ENCODE measurements at regions not wholly inside any gene's neighbourhood (a gene's known extent, or its start where the extent isn't known, plus 50 kb on each side); places are given as distances from the start of the nearest gene placed in this dataset.

DNA sequence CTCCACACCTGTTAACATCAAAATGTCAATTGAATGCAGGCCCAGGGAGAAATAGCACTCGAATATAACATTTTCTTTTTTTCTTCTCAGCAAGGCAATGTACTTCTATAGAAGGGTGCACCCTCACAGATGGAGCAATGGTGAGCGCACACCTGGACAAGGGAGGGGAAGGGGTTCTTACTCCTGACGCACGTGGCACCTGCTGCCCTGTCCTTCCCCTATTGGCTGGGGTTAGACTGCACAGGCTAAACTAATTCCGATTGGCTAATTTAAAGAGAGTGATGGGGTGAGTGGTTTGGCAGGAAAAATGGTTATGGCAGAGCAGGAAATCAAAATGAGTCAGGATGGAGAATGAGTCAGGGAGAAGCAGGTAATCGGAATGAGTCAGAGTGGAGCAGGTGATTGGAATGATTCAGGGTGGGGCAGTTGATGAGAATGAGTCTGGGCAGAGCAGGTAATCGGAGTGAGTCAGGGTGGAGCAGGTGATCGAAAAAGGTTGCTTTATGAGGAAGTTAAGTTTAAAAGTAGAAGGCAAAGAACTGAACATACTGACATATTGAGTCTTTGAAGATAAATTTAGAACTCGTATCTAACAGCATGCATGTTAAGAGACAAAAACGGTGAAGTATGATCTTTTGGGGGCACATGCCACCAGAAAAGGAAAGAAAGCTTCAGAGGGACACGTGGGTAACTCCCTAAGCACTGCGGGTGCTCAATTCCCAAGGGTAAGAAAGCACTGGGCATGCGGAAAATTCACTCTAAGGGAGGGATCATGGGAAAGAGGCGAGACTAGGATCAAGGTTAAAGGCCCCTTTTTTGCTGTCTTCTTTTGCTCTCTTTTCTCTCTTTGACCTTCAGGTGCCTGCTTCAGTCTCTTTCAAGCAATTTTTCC lies 72.9 kb upstream of the GALNT15 start:
- Histone ChIP-seq H3K4me3 (replicated peaks in 1 of 3; ENCODE audit: low read depth in 2 of 3, low read length in 3 of 3) (no peak overlapping the region), H3K36me3 (replicated peaks in 1 of 2; ENCODE audit: control insufficient read depth in 1 of 2, insufficient read depth in 2 of 2, low read length in 2 of 2) (no peaks in the 10 kb centered on the region), H3K27me3 (ENCODE audit: control insufficient read depth in 2 of 2, insufficient read depth in 2 of 2, low read length in 2 of 2) (no peaks in the 10 kb centered on the region), H3K4me2 (replicated peaks; ENCODE audit: extremely low read depth, low read length, poor library complexity, severe bottlenecking) (no peak overlapping the region), H4K20me1 (ENCODE audit: insufficient read depth, low read length) (no peaks in the 10 kb centered on the region), H3K27ac (ENCODE audit: low read depth in 1 of 2, low read length in 2 of 2) (no peak overlapping the region), H3K4me1 (ENCODE audit: control insufficient read depth in 1 of 2, insufficient read depth in 2 of 2, low read length in 2 of 2) (no peaks in the 10 kb centered on the region), H2AFZ (ENCODE audit: insufficient read depth, low read depth, low read length, poor library complexity, severe bottlenecking) (no peak overlapping the region), H3K79me2 (ENCODE audit: insufficient read depth, low read length) (no peaks in the 10 kb centered on the region), H3K9me3 (replicated peaks in 1 of 2; ENCODE audit: control insufficient read depth in 1 of 2, insufficient read depth in 1 of 2, low read length in 2 of 2) (no peaks in the 10 kb centered on the region), H3K9ac (ENCODE audit: insufficient read depth, low read length, poor library complexity, severe bottlenecking) (no peak overlapping the region)
- Mint-ChIP-seq H3K4me1 (no peaks in the 10 kb centered on the region), H3K4me3 (no peak overlapping the region), H3K36me3 (no peaks in the 10 kb centered on the region), H3K9me3 (peaks cover 0 to 12% (median 5%) of the 10 kb centered on the region in 7 donors), H3K27me3 (ENCODE audit: low read depth in 3 of 3) (peaks cover 0 to 2% (median 0%) of the 10 kb centered on the region in 3 donors), H3K27ac (no peak overlapping the region)
- TF ChIP-seq, protein P1, sequence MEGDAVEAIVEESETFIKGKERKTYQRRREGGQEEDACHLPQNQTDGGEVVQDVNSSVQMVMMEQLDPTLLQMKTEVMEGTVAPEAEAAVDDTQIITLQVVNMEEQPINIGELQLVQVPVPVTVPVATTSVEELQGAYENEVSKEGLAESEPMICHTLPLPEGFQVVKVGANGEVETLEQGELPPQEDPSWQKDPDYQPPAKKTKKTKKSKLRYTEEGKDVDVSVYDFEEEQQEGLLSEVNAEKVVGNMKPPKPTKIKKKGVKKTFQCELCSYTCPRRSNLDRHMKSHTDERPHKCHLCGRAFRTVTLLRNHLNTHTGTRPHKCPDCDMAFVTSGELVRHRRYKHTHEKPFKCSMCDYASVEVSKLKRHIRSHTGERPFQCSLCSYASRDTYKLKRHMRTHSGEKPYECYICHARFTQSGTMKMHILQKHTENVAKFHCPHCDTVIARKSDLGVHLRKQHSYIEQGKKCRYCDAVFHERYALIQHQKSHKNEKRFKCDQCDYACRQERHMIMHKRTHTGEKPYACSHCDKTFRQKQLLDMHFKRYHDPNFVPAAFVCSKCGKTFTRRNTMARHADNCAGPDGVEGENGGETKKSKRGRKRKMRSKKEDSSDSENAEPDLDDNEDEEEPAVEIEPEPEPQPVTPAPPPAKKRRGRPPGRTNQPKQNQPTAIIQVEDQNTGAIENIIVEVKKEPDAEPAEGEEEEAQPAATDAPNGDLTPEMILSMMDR (IDR thresholded peaks at IDR 0.05) = no peak
- WGBS (ENCODE audit: insufficient coverage) = 95% methylated on average over 8 of the region's 14 CpGs
- DNase-seq = no peak
- intact Hi-C loops (cut with micrococcal nuclease) = no loop called here

- Mint-ChIP-seq H3K4me3 (no peak overlapping the region), H3K4me1 (no peaks in the 10 kb centered on the region), H3K9me3 (peaks cover 0 to 15% (median 5%) of the 10 kb centered on the region in 7 donors), H3K27me3 (ENCODE audit: low read depth in 3 of 3) (peaks cover 0 to 2% (median 0%) of the 10 kb centered on the region in 3 donors), H3K36me3 (no peaks in the 10 kb centered on the region), H3K27ac (no peak overlapping the region)
- no peaks in the 10 kb centered on the region for H3K9me3 ChIP-seq (replicated peaks in 1 of 2; ENCODE audit: control insufficient read depth in 1 of 2, insufficient read depth in 1 of 2, low read length in 2 of 2)
- H3K4me2 ChIP-seq (replicated peaks; ENCODE audit: extremely low read depth, low read length, poor library complexity, severe bottlenecking) = no peak overlapping the region
- DNase-seq = no peak
- H3K4me1 ChIP-seq (ENCODE audit: control insufficient read depth in 1 of 2, insufficient read depth in 2 of 2, low read length in 2 of 2) = no peaks in the 10 kb centered on the region
- no peak overlapping the region for H3K4me3 ChIP-seq (replicated peaks in 1 of 3; ENCODE audit: low read depth in 2 of 3, low read length in 3 of 3)
- H3K27ac ChIP-seq (ENCODE audit: low read depth in 1 of 2, low read length in 2 of 2) = no peak overlapping the region
- H4K20me1 ChIP-seq (ENCODE audit: insufficient read depth, low read length) = no peaks in the 10 kb centered on the region
- no peaks in the 10 kb centered on the region for H3K27me3 ChIP-seq (ENCODE audit: control insufficient read depth in 2 of 2, insufficient read depth in 2 of 2, low read length in 2 of 2)
- no peaks in the 10 kb centered on the region for H3K36me3 ChIP-seq (replicated peaks in 1 of 2; ENCODE audit: control insufficient read depth in 1 of 2, insufficient read depth in 2 of 2, low read length in 2 of 2)
- H3K79me2 ChIP-seq (ENCODE audit: insufficient read depth, low read length) = no peaks in the 10 kb centered on the region
- intact Hi-C loops (cut with micrococcal nuclease) = no loop called here
- TF ChIP-seq, protein P1 (IDR thresholded peaks at IDR 0.05) = no peak
- no CpG with 5 or more reads among the region's 2 CpGs for WGBS (ENCODE audit: insufficient coverage)
- H2AFZ ChIP-seq (ENCODE audit: insufficient read depth, low read depth, low read length, poor library complexity, severe bottlenecking) = no peak overlapping the region
- H3K9ac ChIP-seq (ENCODE audit: insufficient read depth, low read length, poor library complexity, severe bottlenecking) = no peak overlapping the region
These were observed 72.3 kb upstream of the GALNT15 start for GRCh38 chr3:16102187-16102561.

Data from CD14-positive monocyte (primary cell).